ENCODE measurements at regions not wholly inside any gene's neighbourhood (a gene's known extent, or its start where the extent isn't known, plus 50 kb on each side); places are given as distances from the start of the nearest gene placed in this dataset.

GRCh38 chr10:43735907-43736306, 87.2 kb upstream of the ZNF32 start:
- DNase-seq (ENCODE audit: low spot score): no peak

GRCh38 chr10:43734716-43735115, 86.0 kb upstream of the ZNF32 start:
- no peak for DNase-seq (ENCODE audit: low spot score)

- no peak for DNase-seq (ENCODE audit: low spot score)
These were observed 82.8 kb upstream of the ZNF32 start for GRCh38 chr10:43731486-43731885.

DNA sequence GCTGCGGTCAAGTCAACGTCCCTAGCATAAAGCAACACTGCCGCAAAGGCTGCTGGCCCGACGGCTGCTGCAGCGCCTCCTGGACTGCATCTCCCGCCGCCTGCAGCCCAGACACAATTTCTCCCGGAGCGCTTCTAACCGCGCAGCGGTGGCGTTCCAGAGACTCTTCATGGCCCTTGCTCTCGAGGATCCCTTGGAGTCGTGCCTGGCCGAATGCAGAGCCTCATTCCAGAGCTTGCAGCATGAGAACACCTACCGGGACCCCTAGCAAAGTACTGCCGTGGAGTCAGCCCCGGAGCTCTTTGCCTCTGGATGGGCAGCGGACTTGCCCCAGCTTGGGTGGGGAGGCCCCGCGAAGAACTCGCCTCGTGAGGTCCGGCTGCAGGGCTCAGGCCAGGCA, 79.7 kb upstream of the ZNF32 start:
- no peak for DNase-seq (ENCODE audit: low spot score)

- DNase-seq (ENCODE audit: low spot score): no peak
These were observed 79.3 kb upstream of the ZNF32 start for GRCh38 chr10:43727935-43728334.

DNA sequence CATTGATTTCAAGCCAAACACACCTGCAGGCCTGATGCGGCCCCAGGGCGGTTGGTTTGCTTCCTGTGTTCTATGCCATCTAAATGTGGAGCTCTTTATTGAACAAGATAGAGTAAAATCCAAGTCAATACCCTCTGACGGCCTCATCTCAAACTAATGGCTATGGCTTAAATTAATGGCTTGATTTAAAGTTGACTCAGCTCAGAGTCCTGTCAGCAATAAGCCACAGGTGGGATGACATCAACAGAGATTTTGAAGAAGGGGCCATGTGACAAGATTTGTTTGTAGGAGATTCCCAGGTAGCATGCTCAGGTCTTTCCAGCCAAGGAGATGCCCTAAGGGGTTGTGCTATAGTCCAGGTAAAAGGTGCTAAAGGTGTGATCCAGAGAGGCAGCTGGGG, 66.7 kb upstream of the ZNF32 start:
- no peak for DNase-seq (ENCODE audit: low spot score)

- DNase-seq (ENCODE audit: low spot score): no peak
These were observed 64.3 kb upstream of the ZNF32 start for GRCh38 chr10:43712821-43713584.

GRCh38 chr10:43710772-43711471, 62.2 kb upstream of the ZNF32 start:
- DNase-seq (ENCODE audit: low spot score): no peak

- DNase-seq (ENCODE audit: low spot score): no peak
These were observed 59.6 kb upstream of the ZNF32 start for GRCh38 chr10:43708262-43708661.

DNA sequence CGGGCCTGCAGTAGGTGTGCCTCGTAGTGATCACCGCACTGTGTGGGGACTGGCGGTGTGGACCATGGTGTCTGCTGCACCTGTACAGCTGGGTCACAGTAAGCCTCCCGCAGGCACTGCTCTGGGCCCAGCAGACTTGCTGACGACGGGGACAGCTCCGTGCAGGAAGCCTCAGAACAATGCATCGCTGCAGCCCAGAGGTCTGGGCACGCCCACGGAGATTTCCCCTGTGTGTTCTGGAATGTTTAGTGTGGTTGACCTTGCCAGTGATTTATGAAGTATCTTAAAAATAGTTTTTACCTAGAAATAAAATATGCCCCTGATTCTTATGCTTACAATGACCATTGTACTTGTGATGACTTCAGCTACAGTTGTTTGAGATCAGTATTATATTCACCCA, 59.1 kb upstream of the ZNF32 start:
- DNase-seq (ENCODE audit: low spot score): no peak

DNA sequence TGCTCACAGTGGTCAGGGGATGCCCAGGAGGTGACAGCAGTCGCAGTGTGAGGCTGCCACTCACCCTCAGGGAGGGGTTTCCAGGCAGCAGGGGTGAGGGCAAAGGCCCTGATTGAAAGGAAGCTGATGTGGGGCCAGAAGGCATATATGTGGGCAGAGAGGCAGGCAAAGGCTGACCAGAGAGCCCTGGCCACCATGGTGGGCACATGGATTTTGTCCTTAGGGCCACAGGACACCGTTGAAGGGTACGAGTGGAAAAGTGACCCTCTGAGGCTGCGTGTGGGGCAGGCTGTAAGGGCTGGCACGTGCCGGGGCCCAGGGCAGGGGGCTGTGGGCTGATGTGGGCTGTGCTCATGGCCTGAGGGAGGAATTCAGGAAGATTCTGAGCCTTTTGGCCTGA, 57.5 kb upstream of the ZNF32 start:
- DNase-seq (ENCODE audit: low spot score): no peak

DNA sequence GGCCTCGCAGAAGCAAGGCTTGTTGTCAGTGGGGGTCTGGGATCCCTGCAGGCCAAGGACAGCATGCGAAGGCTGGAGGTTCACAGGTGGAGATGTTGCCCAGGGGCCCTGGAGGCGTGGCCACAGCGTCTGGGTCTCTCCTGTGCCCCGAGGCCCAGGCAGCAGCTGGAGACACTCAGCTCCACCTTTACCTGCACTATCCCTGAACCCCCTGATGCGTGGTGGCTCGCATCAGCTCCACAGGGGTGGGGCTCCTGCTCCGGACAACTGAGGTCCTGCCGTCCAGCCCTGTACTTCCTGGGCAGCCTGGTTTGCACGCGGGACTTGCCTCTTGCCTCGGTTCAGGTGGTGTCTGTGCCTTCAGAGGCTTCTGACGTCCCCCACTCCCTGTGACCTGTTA, 54.6 kb upstream of the ZNF32 start:
- no peak for DNase-seq (ENCODE audit: low spot score)

- no peak for DNase-seq (ENCODE audit: low spot score)
These were observed 54.2 kb upstream of the ZNF32 start for GRCh38 chr10:43702936-43703281.

DNA sequence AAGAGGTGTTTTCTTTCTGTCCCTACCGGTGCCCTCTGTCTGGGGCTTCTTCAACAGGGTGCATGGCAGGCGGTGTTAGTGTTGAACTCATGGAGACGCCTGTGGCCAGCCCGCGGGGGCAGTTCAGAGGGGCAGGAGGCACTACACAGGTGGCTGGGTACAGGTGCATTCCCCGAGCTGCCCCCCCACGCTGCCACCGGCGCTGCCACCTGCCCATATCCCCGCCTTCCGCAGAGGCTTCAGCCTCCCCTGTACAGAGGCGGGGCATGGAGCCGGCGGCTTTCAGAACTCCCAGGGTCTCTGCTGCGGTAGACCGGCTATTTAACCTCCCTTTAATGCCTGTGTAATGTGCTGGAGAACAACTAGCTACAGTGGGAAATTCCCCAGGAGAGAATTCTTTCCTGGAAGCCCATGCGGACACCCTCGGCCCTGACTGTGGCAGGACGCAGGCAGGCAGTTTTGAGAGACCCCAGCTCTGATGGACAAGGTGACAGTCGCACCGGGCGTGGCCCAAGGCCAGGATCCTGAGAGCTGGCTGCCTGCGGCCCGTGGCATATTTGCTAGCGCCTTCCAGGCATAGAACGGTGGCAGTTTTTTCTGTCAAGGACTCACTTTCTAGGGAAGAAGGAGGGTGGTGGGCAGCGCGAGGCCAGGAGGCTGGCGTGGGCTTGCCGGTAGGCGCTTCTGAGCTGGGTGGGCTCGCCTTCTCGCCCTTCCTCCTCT, 53.7 kb upstream of the ZNF32 start:
- DNase-seq (ENCODE audit: low spot score): no peak

- no peak for DNase-seq (ENCODE audit: low spot score)
These were observed 52.6 kb upstream of the ZNF32 start for GRCh38 chr10:43701295-43701694.

DNA sequence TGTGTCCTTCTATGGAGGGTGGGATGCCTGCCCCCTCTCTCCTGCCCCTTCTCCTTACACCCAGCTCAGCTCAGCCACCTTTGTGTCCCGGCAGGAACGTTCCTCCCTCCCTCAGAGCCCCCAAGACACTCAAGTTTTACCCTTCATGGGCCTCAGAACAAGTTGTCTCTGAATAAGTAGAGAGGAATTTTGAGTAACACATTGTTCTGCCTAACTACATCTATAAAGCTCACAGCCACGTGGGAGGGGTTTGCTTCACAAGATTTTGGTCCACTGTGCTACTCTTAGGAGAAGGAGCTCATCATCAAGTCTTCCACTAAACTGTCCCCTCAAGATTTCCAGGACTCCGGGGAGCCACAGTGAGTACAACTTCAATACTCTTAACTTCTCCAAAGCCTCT, 51.6 kb upstream of the ZNF32 start:
- DNase-seq (ENCODE audit: low spot score): no peak

DNA sequence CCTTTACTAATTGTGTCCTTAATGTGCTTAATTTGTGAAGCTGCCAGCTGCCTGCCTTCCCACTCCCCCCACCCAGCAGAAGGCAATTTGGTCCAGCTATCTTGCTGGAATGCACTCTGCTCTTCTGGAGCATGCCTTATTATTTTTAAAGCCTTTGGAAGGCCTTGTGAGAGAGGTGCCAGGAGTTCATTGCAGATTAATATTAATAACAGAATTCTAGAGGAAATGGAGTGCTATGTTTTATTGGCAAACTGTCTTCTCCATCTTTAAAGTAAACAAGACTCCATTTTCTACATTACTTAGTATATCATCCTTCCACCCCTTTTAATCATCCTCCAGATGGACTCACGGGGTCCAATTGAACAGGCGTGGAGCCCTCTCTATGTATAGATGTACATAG, 50.8 kb upstream of the ZNF32 start:
- DNase-seq (ENCODE audit: low spot score): no peak
